Central memory CD8-positive, alpha-beta T cell (primary cell): ENCODE measurements at regions not wholly inside any gene's neighbourhood (a gene's known extent, or its start where the extent isn't known, plus 50 kb on each side); places are given as distances from the start of the nearest gene placed in this dataset.
"Not testable (repeated sequence)": the region's sequence is repeated elsewhere in the genome, so short reads cannot be mapped to it uniquely, and the experiment has no call there.

Experiments used
- ATAC-seq: fragments of 150-1000 bp; cut with Tn5 transposase; replicated peaks from 2 replicates; pipeline ENCODE4 v1.10.0; 2022; ENCODE audit warnings: mild to moderate bottlenecking, moderate FRiP score, moderate number of reproducible peaks; ENCODE audit not compliant: poor library complexity, severe bottlenecking; ENCODE audit errors: extremely low read depth
- DNase-seq, 2 donors: peaks; one replicate each; pipeline ENCODE4 v3.0.0; 2021; ENCODE audit warnings: low spot score in 2 of 2
- H3K27ac Mint-ChIP-seq: one replicate; pipeline ENCODE4 v1.8.0; 2022; ENCODE audit warnings: low read depth, mild to moderate bottlenecking, moderate library complexity, mixed read lengths
- H3K27me3 Mint-ChIP-seq: one replicate; pipeline ENCODE4 v1.8.0; 2022; ENCODE audit warnings: mixed read lengths
- H3K36me3 Mint-ChIP-seq: one replicate; pipeline ENCODE4 v1.8.0; 2022; ENCODE audit warnings: mild to moderate bottlenecking, moderate library complexity, mixed read lengths; ENCODE audit not compliant: insufficient read depth
- H3K4me1 Mint-ChIP-seq: one replicate; pipeline ENCODE4 v1.8.0; 2022; ENCODE audit warnings: mixed read lengths
- H3K4me3 Mint-ChIP-seq: one replicate; pipeline ENCODE4 v1.8.0; 2022; ENCODE audit warnings: mild to moderate bottlenecking, moderate library complexity, mixed read lengths
- H3K9me3 Mint-ChIP-seq: one replicate; pipeline ENCODE4 v1.8.0; 2022; ENCODE audit warnings: mixed read lengths

GRCh38 chr13:59398661-59399060 lies 765.1 kb downstream of the DIAPH3 start:
- Mint-ChIP-seq H3K4me1 (no peaks in the 10 kb centered on the region), H3K4me3 (no peak overlapping the region), H3K27ac (no peak overlapping the region), H3K36me3 (no peaks in the 10 kb centered on the region), H3K9me3 (no peaks in the 10 kb centered on the region), H3K27me3 (peaks cover 53% of the 10 kb centered on the region)
- ATAC-seq (no peak), DNase-seq (no peak)

DNA sequence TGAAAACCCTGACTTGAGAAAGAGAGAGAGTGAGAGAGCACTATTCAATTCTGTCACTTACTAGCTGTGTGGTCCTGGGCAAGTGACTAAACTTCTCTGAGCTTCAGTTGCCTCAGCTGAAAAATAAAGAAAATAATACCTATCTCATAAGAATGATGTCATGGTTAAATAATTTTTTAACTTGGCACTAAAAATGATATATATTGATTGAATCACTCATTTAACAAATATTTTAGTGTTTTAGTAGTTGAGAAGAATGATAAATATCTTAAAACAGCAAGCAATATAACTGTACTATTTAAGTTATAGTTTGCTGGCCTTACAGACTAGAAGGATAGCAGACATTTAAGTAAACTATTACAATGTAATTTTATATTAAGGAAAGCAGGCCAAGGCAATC lies 764.2 kb downstream of the DIAPH3 start:
- Mint-ChIP-seq H3K9me3 (no peaks in the 10 kb centered on the region), H3K36me3 (no peaks in the 10 kb centered on the region), H3K27ac (no peak overlapping the region), H3K27me3 (peaks cover 53% of the 10 kb centered on the region), H3K4me3 (no peak overlapping the region), H3K4me1 (no peaks in the 10 kb centered on the region)
- DNase-seq = no peak
- ATAC-seq = no peak

DNA sequence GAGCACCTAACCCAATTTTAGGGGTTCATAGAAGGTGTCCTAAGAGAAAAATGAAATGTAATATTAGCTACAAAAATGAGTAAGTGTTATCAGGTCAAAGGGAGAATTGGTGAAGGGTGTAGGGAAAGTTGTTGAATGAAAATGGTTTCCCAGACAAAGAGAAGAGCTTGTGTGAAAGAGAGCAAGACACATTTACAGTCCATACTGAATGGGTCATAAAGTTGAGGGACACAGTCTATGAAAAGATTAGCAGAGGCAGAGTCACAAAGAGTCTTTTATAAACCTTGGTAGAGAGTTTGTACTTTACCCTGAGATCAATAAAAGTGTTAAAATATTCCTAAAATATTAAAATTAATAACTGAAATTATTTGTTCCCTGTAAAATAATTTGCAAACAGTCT lies 759.4 kb downstream of the DIAPH3 start:
- peaks cover 15% of the 10 kb centered on the region for H3K27me3 Mint-ChIP-seq
- H3K36me3 Mint-ChIP-seq = peaks cover 1% of the 10 kb centered on the region
- peaks cover 8% of the 10 kb centered on the region for H3K9me3 Mint-ChIP-seq
- DNase-seq (no peak), ATAC-seq (no peak)
- H3K4me3 Mint-ChIP-seq = no peak overlapping the region
- no peak overlapping the region for H3K27ac Mint-ChIP-seq
- H3K4me1 Mint-ChIP-seq = no peaks in the 10 kb centered on the region

GRCh38 chr13:59407251-59407650 lies 756.5 kb downstream of the DIAPH3 start:
- Mint-ChIP-seq H3K9me3 (peaks cover 13% of the 10 kb centered on the region), H3K27me3 (peaks cover 12% of the 10 kb centered on the region)
- ATAC-seq, H3K36me3 Mint-ChIP-seq, H3K27ac Mint-ChIP-seq, DNase-seq, H3K4me1 Mint-ChIP-seq, H3K4me3 Mint-ChIP-seq: not testable (repeated sequence)

DNA sequence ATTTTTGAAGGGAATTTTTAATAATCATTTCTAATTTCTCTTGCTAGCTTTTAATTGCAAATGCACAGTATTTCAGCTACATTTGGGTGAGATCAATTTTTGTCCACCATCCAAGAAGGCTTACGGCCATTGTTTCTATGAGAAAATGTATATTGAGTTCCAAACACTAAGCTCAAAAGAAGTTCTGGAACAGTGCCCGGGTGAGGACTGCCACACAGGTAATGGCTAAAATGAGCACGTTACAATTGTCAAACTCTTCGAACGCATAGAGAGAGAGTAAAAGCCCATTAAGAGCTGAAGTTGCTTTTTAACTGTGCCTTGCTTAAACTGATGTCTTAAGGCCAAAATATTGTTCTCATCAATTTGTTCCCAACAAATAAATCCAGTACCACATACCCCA lies 755.0 kb downstream of the DIAPH3 start:
- H3K27ac Mint-ChIP-seq = no peak overlapping the region

DNA sequence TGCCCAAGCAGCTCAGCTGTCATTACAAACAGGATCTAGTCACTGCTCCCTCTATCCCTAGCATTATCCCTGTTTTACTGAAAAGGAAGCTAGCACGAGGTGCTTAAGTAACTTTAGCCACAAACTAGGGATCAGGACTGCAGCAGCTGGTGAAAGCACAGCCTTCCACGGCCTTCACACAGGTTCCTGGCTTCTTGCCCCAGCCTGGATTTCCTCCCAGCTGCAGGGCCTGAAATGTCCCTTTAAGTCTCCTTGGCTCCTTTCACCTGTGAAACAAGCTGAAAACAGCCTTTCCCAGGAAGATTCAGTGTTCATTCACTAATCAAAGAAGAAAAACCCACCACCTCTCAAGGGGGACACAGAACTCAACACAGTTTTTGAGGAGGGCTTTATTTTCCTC lies 754.5 kb downstream of the DIAPH3 start:
- H3K4me1 Mint-ChIP-seq = no peaks in the 10 kb centered on the region
- peaks cover 1% of the 10 kb centered on the region for H3K36me3 Mint-ChIP-seq
- H3K27me3 Mint-ChIP-seq = peaks cover 13% of the 10 kb centered on the region
- peaks cover 13% of the 10 kb centered on the region for H3K9me3 Mint-ChIP-seq
- ATAC-seq (no peak), DNase-seq (no peak)
- H3K4me3 Mint-ChIP-seq = no peak overlapping the region
- H3K27ac Mint-ChIP-seq = no peak overlapping the region

More for the DNA sequence above, 755.0 kb downstream of the DIAPH3 start:
- H3K9me3 Mint-ChIP-seq = peaks cover 13% of the 10 kb centered on the region
- DNase-seq (no peak), ATAC-seq (no peak)
- H3K4me3 Mint-ChIP-seq = no peak overlapping the region
- peaks cover 1% of the 10 kb centered on the region for H3K36me3 Mint-ChIP-seq
- peaks cover 13% of the 10 kb centered on the region for H3K27me3 Mint-ChIP-seq
- H3K4me1 Mint-ChIP-seq = no peaks in the 10 kb centered on the region

DNA sequence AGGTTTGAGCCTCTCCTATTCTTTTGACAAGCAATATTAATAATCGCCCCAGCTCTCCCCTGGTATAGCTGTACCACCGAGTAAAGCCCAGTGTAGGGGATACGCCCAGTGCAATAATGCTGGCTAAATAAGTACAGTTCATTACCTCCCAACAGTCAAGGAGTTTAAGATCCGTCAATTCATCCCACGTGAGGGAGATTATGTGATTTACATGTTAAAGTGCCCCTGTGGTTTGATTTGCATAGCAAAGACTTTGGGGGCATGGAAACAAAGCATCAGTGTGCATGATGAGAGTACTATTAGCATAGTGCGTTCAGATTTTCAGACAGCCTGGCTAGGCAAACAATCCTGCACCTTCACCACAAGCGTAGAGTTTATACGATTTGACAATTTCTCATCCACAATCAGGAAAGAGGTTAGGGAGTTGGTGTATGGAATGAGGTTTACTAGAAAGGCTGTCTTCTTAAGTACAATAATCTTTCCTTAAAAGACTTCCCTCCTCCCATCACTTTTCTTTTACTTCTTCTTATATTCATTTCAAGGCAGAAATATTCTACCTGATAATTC lies 754.0 kb downstream of the DIAPH3 start:
- no peak overlapping the region for H3K4me3 Mint-ChIP-seq
- ATAC-seq = no peak
- peaks cover 1% of the 10 kb centered on the region for H3K36me3 Mint-ChIP-seq
- peaks cover 13% of the 10 kb centered on the region for H3K27me3 Mint-ChIP-seq
- DNase-seq = no peak
- H3K4me1 Mint-ChIP-seq = no peaks in the 10 kb centered on the region
- peaks cover 13% of the 10 kb centered on the region for H3K9me3 Mint-ChIP-seq
- H3K27ac Mint-ChIP-seq = no peak overlapping the region

DNA sequence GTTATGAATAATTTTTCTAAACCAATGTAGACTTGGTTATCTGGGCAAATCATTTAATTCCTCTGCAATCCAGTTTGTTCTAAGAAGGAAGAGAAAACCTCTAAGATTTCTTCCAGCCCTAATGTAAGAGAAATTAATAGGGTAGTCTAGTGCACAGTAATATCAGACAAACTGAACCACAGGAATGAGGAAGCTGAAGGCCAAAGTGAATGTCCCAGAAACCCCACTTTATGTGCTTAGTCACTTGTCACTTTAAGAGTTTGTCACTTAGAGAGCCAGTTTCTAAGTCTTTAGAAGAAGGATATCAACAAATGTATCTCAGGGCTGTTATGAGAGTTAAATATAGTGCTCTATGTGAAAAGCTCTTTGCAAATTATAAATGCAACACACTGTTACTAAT lies 750.6 kb downstream of the DIAPH3 start:
- no peak overlapping the region for H3K4me3 Mint-ChIP-seq
- DNase-seq (no peak), ATAC-seq (no peak)
- no peak overlapping the region for H3K27ac Mint-ChIP-seq
- H3K9me3 Mint-ChIP-seq = peaks cover 5% of the 10 kb centered on the region
- H3K27me3 Mint-ChIP-seq = peaks cover 29% of the 10 kb centered on the region
- no peaks in the 10 kb centered on the region for H3K36me3 Mint-ChIP-seq
- no peaks in the 10 kb centered on the region for H3K4me1 Mint-ChIP-seq

GRCh38 chr13:59414006-59414405 lies 749.7 kb downstream of the DIAPH3 start:
- ATAC-seq (no peak), DNase-seq (no peak)
- peaks cover 5% of the 10 kb centered on the region for H3K9me3 Mint-ChIP-seq

DNA sequence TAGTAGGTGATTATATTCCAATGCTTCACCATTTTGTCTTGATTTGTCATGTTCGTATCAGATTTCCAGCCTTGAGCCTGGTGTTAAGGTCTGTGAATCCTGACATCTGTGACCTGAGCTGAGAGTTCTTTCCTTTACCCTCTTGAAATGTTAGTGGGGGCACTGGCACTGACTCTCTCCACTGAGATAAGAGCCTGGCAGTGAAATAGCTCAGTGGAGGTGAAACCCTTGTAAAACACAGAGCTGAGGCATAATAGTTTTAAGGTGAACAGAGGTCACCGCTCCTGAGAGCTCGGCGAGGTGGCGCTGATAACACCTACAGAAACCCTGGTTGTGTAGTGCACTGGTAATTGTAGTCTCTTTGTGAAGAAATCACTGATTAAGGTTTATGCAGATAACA lies 748.2 kb downstream of the DIAPH3 start:
- H3K4me1 Mint-ChIP-seq = no peaks in the 10 kb centered on the region
- H3K9me3 Mint-ChIP-seq = peaks cover 5% of the 10 kb centered on the region
- H3K4me3 Mint-ChIP-seq = no peak overlapping the region
- DNase-seq = no peak
- no peak overlapping the region for H3K27ac Mint-ChIP-seq
- peaks cover 29% of the 10 kb centered on the region for H3K27me3 Mint-ChIP-seq
- ATAC-seq = no peak
- H3K36me3 Mint-ChIP-seq = no peaks in the 10 kb centered on the region

More at GRCh38 chr13:59414006-59414405, 749.7 kb downstream of the DIAPH3 start:
- Mint-ChIP-seq H3K36me3 (no peaks in the 10 kb centered on the region), H3K27me3 (peaks cover 29% of the 10 kb centered on the region), H3K4me1 (no peaks in the 10 kb centered on the region), H3K4me3 (no peak overlapping the region), H3K27ac (no peak overlapping the region)

GRCh38 chr13:59416561-59416960 lies 747.2 kb downstream of the DIAPH3 start:
- Mint-ChIP-seq H3K36me3 (no peaks in the 10 kb centered on the region), H3K4me1 (no peaks in the 10 kb centered on the region), H3K4me3 (no peak overlapping the region), H3K9me3 (no peaks in the 10 kb centered on the region), H3K27me3 (peaks cover 29% of the 10 kb centered on the region), H3K27ac (no peak overlapping the region)
- ATAC-seq (no peak), DNase-seq (no peak)

DNA sequence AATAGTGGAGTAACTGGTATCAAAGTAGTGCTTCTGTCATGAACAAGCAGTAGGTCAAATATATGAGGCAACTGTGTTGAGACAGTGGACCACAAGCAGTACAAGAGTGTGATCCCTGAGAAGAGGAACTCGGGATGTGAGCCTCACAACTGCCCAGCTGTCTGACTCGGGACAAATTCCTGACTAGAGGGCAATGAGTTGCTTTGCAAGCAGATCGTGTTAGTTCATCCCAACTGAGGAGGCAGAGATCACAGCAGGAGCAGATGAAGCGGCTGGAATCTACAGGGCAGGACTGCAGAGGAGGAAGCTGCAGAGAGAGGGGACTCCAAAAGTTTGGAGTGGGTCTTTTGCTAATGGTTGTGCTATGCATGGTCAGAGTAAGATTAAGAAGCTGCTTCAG lies 741.1 kb downstream of the DIAPH3 start:
- Mint-ChIP-seq H3K36me3 (no peaks in the 10 kb centered on the region), H3K27ac (no peak overlapping the region), H3K4me1 (no peaks in the 10 kb centered on the region), H3K4me3 (no peak overlapping the region), H3K9me3 (no peaks in the 10 kb centered on the region), H3K27me3 (peaks cover 9% of the 10 kb centered on the region)
- DNase-seq (no peak), ATAC-seq (no peak)

DNA sequence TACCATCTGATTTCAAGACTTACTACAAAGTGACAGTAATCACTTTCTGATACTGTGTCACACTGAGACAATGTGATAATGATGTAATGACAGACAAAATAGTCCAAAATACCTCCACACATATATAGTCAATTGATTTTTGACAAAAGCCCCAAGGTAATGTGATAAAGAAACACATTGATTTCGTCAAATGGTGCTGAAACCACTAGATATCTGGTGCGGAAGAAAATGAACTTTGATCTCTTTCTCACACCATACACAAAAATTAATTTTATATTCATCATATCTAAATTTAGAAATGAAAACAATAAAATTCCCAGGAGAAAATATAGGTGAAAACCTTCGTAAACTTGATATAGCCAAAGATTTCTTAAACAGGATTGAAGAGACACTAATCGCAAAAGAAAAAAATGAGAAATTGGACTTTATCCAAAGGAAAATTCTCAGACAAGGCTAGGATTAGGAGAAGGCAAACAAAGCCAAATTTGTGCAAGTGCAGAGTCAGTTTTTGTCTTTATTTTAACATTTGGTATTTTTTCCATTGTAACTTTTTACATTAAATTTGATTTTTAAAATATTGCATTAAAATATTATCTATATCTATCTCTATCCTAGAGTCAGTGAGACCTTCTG lies 739.9 kb downstream of the DIAPH3 start:
- no peak for ATAC-seq
- H3K27ac Mint-ChIP-seq = no peak overlapping the region
- H3K4me3 Mint-ChIP-seq = no peak overlapping the region
- no peak for DNase-seq
- H3K4me1 Mint-ChIP-seq = no peaks in the 10 kb centered on the region
- H3K36me3 Mint-ChIP-seq = no peaks in the 10 kb centered on the region
- H3K9me3 Mint-ChIP-seq = no peaks in the 10 kb centered on the region
- peaks cover 9% of the 10 kb centered on the region for H3K27me3 Mint-ChIP-seq
